ENCODE measurements at regions not wholly inside any gene's neighbourhood (a gene's known extent, or its start where the extent isn't known, plus 50 kb on each side); places are given as distances from the start of the nearest gene placed in this dataset.

DNA sequence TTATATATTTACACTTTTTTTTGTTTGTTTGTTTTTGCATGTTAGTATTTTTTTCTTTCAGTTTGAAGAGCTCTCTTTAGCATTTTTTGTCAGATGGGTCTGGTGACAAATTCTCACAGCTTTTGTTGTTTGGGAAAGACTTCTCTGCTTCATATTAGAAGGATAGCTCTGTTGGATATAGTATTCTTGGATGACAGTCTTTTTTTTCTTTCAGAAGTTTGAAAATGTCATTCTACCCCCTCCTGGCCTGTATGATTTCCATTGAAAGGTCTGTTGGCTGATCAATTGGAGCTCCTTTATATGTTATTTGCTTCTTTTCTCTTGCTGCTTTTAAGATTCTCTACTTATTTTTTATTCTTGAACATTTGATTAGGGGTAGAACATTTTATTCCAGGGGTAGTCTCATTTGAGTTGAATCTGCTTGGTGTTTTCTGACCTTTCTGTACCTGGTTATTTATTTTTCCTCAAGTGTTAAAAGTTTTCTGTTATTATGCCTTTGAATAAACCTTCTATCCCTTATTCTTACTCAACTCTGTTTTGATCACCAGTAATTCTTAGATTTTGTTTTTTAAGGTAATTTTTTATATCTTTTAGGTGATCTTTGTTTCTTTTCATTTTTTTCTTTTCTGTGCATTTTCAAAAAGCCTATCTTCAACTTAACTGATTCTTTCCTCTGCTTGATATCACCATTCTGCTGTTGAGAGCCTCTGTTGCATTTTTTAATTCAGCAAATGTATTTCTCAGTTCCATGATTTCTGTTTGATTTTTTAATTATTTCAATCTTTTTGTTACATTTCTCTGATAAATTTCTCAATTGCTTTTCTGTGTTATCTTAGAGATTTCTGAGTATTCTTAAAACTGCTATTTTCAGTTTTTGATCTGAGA, 176.8 kb upstream of the ECI2 start:
- DNase-seq (ENCODE audit: low read depth): no peak
- H3K4me3 ChIP-seq (ENCODE audit: low read depth, low read length): no peak overlapping the region
- TF ChIP-seq, protein P1, sequence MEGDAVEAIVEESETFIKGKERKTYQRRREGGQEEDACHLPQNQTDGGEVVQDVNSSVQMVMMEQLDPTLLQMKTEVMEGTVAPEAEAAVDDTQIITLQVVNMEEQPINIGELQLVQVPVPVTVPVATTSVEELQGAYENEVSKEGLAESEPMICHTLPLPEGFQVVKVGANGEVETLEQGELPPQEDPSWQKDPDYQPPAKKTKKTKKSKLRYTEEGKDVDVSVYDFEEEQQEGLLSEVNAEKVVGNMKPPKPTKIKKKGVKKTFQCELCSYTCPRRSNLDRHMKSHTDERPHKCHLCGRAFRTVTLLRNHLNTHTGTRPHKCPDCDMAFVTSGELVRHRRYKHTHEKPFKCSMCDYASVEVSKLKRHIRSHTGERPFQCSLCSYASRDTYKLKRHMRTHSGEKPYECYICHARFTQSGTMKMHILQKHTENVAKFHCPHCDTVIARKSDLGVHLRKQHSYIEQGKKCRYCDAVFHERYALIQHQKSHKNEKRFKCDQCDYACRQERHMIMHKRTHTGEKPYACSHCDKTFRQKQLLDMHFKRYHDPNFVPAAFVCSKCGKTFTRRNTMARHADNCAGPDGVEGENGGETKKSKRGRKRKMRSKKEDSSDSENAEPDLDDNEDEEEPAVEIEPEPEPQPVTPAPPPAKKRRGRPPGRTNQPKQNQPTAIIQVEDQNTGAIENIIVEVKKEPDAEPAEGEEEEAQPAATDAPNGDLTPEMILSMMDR (IDR thresholded peaks at IDR 0.05; ENCODE audit: insufficient read depth, low read depth, low read length): no peak

DNA sequence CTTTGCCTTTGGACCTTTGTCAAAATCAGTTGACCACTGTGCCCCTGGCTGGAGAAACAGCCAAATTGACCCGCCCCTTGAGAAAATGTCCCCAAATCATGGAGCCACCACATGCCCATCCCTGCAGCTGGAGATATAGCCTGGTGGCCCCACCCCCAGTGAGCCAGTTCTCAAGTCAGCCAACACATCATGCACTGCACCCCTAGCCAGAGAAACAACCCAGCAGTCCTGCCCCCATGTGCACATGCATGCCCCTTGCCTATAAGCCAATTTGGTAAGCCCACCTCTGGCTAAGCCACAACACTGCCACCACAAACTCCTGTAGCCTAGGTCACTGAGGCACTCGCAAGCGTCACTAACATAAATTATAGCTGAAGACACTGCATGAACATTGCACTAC, 174.2 kb upstream of the ECI2 start:
- TF ChIP-seq, protein P1 (IDR thresholded peaks at IDR 0.05; ENCODE audit: insufficient read depth, low read depth, low read length): no peak
- no peak overlapping the region for H3K4me3 ChIP-seq (ENCODE audit: low read depth, low read length)
- no peak for DNase-seq (ENCODE audit: low read depth)

DNA sequence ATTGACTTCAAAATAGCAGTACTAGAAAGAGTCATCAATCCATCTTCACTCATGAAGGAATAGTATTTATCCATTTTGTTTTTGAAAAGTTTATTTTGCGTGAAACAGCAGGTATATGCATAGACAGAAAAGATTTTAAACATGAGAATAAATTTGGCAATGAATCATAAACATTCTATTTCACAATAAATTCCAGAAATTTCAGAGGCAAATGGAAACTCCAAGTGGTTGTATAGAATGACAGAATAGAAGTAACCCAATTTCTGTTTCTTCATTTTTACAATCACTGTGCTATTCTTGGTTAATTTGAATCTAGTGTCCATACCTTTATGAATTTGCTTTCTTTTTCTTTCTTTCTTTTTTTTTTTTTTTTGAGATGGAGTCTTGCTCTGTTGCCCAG, 173.0 kb upstream of the ECI2 start:
- TF ChIP-seq, protein P1 (IDR thresholded peaks at IDR 0.05; ENCODE audit: insufficient read depth, low read depth, low read length): no peak
- no peak overlapping the region for H3K4me3 ChIP-seq (ENCODE audit: low read depth, low read length)
- no peak for DNase-seq (ENCODE audit: low read depth)

DNA sequence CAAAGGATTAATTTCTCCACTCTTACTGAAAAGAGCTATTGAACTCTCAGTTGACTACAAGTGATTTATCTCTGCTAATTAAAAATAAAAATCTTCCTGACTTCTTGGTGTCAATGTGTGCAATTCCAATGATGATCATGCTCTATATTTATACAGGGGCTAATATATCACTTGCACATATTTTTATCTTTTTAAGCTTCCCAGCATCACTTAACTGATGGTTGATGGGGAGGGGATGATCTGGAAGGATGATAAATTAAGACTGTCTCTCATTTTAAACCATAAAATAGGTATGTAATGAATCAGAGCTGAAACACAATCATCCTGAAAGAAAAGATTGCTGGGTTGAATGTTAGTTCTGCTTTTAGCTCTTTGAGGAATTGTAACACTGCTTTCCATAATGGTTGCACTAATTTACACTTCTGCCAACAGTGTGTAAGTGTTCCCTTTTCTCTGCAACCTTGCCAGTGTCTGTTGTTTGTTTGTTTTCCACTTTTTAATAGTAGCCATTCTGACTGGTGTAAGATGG, 169.6 kb upstream of the ECI2 start:
- TF ChIP-seq, protein P1 (IDR thresholded peaks at IDR 0.05; ENCODE audit: insufficient read depth, low read depth, low read length): no peak
- DNase-seq (ENCODE audit: low read depth): no peak
- H3K4me3 ChIP-seq (ENCODE audit: low read depth, low read length): no peak overlapping the region

DNA sequence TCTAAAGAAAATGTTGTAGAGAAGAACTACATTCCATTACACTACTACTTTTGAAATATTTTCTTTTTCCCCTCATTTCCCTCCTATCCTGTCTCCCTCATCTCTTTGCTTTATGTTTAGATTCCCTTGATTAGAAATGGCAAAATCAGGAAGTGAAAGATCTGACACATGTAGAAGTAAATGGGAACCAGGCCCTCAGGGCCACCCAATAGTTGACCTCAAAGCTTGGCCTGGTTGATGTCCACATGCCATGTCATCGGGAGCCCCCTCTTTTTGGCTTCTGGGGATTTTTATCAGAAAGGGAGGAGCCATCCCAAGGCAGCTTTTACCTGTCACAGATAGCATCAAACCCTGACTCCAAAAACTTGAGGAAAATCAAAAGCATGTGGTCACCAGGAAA, 168.3 kb upstream of the ECI2 start:
- no peak overlapping the region for H3K4me3 ChIP-seq (ENCODE audit: low read depth, low read length)
- no peak for DNase-seq (ENCODE audit: low read depth)
- TF ChIP-seq, protein P1 (IDR thresholded peaks at IDR 0.05; ENCODE audit: insufficient read depth, low read depth, low read length): no peak

DNA sequence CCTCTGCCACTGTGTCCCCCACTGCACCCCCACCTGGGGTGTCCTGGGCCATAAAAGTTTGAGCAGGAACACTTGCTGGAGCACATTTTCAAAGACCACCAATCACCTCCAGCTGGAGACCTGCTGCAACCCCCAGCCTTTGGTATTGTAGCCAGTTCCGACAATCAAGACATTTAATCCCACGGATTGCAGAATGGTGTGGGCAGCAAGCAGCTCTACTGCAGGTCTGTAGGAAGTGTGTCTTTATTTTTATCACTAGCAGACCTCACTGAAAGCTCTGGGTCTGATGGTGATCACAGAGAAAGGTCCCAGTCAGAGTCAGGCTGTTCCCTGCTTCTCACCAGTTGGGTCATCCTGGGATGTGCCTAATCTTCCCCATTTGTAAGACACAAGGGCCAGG, 167.1 kb upstream of the ECI2 start:
- TF ChIP-seq, protein P1 (IDR thresholded peaks at IDR 0.05; ENCODE audit: insufficient read depth, low read depth, low read length): no peak
- no peak overlapping the region for H3K4me3 ChIP-seq (ENCODE audit: low read depth, low read length)
- no peak for DNase-seq (ENCODE audit: low read depth)

Measured in fibroblast of villous mesenchyme (primary cell).